ENCODE measurements at regions not wholly inside any gene's neighbourhood (a gene's known extent, or its start where the extent isn't known, plus 50 kb on each side); places are given as distances from the start of the nearest gene placed in this dataset.

DNA sequence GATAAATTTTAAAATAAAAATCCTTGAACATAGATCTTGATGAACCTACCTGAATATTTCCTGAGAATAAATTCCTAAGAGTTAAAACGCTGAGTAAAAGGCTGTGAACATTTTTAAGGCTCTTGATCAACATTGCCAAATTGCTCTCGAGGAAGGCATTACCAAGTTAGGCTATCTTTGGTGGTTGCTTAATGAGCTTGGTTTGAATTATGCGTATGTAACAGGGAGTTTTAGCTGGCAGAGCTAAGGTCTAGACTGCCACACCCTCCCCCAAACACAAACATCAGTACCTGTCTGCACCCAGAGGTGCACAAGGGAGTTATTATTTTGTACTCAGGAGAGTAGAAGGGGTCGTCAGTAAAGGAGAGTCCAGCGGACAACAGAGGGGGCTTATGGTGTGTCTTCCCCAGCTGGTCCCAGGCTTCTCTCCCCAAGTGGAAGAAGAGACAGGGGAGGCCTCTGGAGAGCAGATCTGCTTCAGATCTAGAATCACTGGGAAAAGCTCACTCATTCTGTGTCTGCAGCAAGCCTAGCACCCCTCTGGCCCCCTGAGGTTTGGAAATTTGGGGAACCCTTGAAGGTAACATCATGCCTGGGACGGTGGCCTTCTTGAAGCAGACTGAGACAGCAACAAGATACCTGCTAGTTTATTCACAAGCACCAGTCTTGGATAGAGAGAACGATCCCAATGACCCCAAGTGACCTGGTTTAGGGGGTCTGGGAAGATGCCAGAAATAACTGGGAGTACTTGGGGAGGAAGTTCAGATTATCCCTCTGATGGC, 197.2 kb upstream of the ID2 start:
- no peak overlapping the region for H3K4me3 ChIP-seq (ENCODE audit: low read depth, low read length)
- no peak for DNase-seq (ENCODE audit: low read depth)

DNA sequence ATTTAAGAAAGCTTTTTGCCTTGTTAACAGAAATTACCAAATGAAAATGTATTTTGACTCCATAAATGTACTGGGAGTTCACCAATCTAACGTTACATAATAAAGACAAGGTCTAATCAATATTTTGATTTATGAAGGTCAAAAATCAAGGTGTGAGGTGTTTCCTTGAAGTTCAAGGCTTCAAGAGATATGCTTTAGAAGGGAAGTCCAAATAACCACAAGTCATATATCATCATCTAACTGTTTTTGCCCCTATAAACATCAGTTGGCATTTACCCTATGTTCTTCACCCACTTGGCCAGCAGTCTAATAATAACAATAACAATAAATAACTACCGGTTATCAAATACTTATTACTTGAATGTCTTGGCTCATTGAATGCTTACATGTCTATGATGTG, 196.1 kb upstream of the ID2 start:
- no peak overlapping the region for H3K4me3 ChIP-seq (ENCODE audit: low read depth, low read length)
- no peak for DNase-seq (ENCODE audit: low read depth)

DNA sequence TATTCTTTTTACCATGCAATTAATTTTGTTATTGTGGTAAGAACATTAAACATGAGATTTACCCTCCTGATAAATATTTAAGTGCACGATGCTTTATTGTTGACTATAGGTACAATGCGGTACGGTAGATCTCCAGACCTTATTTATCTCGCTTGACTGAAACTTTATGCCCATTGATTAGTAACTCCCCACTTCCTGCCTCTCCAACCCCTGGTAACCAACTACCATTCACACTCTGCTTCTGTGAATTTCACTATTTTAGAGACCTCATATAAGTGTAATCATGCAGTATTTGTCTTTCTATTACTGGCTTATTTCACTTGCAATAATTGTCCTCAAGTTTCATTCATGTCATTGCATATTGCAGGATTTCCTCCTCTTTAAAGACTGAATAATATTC, 195.7 kb upstream of the ID2 start:
- H3K4me3 ChIP-seq (ENCODE audit: low read depth, low read length), result no peak overlapping the region
- DNase-seq (ENCODE audit: low read depth), result no peak

- no peak for DNase-seq (ENCODE audit: low read depth)
- no peak overlapping the region for H3K4me3 ChIP-seq (ENCODE audit: low read depth, low read length)
Measured at GRCh38 chr2:8487461-8487932, 194.4 kb upstream of the ID2 start.

DNA sequence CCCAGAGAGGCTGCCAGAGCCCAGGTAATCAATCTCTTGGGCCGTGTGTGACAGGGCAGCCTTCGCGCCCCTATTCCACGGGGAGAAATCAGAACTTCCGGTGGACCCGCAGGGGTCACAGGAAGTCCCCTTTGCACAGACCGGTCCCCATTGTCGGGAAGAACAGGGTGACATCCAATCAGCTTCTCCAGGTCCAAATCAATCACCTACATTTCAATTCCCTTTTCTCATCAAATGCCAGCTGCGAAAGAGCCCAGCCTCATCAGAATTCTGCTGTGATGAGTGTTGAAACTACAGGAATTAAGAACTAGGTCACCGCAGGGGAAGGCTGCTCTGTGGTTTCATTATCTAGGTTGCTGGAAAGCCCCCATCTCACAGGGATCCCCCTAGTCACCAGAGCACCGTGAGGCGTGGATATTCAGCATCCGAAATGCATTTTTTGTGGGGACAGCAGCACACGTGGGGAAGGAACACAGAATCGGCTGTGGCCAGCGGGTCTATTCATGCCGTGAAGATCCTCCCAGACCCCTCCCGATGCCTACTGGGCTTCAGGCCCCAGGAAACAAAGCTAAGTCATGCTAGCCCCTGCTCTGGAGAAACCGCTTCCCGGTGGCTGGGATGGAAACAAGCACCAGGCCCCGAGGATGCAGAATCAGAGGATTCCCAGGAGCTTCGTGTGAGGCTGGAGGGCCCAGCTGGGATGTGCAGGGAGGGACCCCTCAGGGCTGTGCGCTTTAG, 193.7 kb upstream of the ID2 start:
- no peak overlapping the region for H3K4me3 ChIP-seq (ENCODE audit: low read depth, low read length)
- no peak for DNase-seq (ENCODE audit: low read depth)

GRCh38 chr2:8489221-8489620, 192.6 kb upstream of the ID2 start:
- H3K4me3 ChIP-seq (ENCODE audit: low read depth, low read length), result no peak overlapping the region
- no peak for DNase-seq (ENCODE audit: low read depth)

GRCh38 chr2:8489751-8490150, 192.1 kb upstream of the ID2 start:
- no peak for DNase-seq (ENCODE audit: low read depth)
- H3K4me3 ChIP-seq (ENCODE audit: low read depth, low read length), result no peak overlapping the region

GRCh38 chr2:8490166-8490721, 191.6 kb upstream of the ID2 start:
- no peak for DNase-seq (ENCODE audit: low read depth)
- H3K4me3 ChIP-seq (ENCODE audit: low read depth, low read length), result no peak overlapping the region

DNA sequence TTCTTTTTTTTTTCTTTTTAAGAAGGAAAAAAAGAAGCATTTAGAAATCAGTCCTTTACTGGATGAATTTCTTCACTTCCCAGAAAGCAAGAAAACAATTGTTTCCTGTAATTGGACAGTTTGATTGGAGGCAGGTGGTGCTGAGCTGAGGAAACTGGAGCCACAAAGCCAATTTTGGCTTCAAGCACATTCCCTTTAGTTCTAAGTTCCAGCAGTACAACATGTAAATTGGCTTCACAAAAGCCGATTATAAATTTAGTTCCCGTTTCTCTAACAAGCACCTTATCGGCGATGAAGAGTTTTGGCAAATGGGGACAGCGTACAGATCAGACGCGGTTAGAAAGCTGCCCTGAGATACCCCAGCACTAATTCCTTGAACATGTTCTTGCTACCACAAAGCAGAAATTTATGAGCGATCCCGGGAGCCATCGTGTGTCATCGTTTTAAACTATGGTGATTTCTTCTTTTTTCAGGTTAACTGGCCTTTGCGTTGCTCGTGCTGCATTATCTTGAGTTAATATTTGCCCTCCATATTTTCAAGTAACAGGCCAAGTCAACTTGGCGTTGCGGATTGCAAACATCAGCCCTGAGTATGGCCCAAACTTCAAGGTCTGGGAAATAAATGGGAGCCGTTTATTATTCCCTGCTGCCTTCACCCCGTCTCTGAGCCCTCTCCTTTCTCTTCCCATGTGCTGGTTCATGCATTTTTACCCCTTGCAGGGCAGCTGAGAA, 190.4 kb upstream of the ID2 start:
- DNase-seq (ENCODE audit: low read depth), result no peak

GRCh38 chr2:8494151-8494550, 187.7 kb upstream of the ID2 start:
- H3K4me3 ChIP-seq (ENCODE audit: low read depth, low read length), result no peak overlapping the region
- DNase-seq (ENCODE audit: low read depth), result no peak

More for the DNA sequence above, 190.4 kb upstream of the ID2 start:
- no peak overlapping the region for H3K4me3 ChIP-seq (ENCODE audit: low read depth, low read length)

DNA sequence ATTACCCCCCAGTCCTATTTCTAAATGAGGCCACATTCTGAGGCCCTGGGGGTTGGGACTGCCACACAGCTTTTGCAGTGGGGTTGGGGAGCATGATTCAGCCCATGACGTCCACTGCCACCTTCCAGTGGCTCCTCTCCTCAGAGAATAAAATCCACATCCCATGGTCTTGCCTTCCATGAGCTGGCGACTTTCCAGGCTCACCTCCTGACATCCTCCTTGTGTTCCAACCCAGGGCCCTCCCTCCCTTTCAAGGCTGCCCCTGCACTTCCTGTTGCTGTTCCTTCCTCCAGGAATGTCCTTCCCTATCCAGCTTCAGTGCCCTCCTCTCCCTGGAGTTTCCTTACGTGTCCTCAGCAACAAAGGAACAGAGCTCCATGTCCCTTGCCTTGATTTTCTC, 187.3 kb upstream of the ID2 start:
- no peak overlapping the region for H3K4me3 ChIP-seq (ENCODE audit: low read depth, low read length)
- DNase-seq (ENCODE audit: low read depth), result no peak

DNA sequence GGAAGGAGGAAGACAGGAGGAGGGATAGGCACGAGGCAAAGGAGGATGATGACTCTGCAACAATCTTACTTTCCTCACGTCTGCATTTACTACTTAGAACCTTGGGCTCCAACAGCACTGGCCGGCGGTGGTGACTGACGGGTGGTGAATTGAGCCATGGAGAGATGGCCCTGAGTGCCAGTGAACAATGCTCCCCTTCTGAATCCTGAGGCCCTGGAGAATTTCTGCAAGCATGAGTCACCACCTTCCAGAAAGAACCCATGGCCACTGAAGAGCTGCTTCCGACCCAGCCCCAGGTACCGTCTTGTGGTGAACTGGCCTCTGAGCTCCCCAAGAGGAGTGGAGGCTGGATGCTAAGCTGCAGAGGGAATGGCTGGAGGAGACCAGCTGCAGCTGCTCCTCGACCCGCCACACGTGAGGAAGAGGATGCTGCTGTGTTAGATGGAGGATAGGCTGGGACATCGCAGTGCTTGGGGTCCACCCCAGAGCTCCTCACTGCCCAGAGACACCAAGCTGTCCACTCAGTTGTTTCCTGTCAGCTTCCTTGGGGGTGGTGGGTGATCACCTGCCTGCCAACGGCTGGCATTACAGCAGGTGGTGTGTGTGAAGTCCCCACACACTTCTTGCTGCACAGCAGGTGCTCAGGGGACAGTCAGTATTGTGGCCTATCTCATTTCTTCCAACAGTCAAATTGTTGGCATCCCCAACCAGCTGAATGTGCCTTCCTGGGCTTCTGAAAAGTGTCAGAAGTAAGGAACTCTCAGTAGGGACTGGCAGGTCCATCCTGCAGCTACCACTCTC, 186.5 kb upstream of the ID2 start:
- no peak overlapping the region for H3K4me3 ChIP-seq (ENCODE audit: low read depth, low read length)
- no peak for DNase-seq (ENCODE audit: low read depth)

GRCh38 chr2:8496079-8496478, 185.8 kb upstream of the ID2 start:
- H3K4me3 ChIP-seq (ENCODE audit: low read depth, low read length), result no peak overlapping the region
- DNase-seq (ENCODE audit: low read depth), result no peak

DNA sequence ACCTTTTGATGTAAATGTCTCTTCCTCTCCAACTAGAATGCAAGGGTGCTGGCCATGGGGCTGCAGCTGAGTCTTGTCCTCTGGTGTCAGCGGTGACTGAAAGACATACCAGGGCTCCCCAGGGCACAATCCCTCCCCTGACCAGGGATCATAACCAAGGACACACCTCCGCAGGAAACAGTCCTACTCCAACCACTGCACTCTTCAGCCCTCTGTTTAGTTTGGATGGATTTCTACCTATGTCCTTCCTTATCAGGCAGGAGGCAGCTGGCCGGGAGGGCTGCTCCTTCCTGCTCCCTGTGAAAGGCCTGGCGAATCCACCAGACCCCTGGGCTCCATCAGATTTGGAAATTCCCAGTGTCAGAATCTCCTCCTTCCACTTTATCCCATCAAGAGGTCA, 185.2 kb upstream of the ID2 start:
- no peak for DNase-seq (ENCODE audit: low read depth)
- H3K4me3 ChIP-seq (ENCODE audit: low read depth, low read length), result no peak overlapping the region

DNA sequence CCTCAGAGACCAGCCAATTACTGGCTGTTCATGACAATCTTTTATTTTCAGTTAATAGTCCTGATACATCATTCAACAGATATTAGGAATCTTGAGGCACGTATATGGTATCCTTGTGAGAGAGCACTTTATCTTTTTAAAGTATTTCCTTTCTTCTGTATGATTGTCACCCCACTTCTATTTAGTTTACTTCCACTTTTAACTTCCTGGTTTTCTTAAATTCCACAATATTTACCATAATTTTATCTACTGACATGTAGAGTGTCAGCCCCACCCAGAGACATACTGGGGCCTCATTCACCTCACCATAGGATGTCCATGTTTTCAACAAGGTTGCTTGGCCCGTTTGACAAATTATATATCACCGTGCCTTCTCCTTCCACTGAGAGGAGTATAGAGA, 182.9 kb upstream of the ID2 start:
- H3K4me3 ChIP-seq (ENCODE audit: low read depth, low read length), result no peak overlapping the region
- no peak for DNase-seq (ENCODE audit: low read depth)

DNA sequence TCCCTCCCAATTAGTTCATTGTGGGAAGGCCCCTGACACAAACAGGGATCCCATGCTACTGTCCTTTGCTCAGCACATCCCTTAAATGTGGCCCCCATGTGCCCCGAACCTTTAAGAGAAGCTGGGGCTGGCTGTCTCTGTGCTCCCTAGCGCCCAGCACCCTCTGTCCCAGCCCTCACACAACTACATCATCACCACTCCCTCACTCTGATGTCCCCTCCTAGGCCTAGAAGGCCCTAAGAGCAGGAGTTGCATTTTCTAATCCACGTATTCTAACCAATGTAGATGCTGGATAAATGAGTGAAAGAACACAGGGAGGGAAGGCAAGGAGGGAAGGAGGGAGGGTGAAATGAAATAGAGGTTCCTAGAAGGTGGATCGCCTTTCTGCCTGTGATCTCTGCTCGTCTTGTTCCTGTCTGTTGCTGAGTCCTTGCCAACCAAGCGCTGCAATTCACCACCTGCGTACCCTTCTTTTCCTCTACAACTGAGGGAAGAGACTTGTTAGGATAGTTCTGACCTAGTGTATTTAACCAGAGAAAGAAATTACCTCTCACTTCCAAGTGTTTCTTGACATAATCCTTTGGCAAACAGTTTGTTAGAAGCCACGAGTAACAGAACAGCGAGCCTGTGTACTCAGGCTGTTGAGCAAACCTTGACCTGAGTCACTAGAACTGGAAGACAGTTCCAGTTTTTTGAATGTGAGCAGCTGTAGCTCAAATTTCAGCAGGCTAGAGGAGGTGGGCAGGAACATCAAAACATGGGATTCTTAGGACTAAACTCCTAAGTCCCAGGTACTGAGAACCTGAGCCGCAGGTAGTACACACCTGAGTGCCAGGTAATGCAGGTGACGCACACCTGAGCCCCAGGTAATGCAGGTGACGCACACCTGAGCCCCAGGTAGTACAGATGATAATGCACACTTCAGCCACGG, 181.5 kb upstream of the ID2 start:
- no peak overlapping the region for H3K4me3 ChIP-seq (ENCODE audit: low read depth, low read length)
- DNase-seq (ENCODE audit: low read depth), result peak; percentile 6

- no peak overlapping the region for H3K4me3 ChIP-seq (ENCODE audit: low read depth, low read length)
Measured at GRCh38 chr2:8501061-8501720, 180.7 kb upstream of the ID2 start.

DNA sequence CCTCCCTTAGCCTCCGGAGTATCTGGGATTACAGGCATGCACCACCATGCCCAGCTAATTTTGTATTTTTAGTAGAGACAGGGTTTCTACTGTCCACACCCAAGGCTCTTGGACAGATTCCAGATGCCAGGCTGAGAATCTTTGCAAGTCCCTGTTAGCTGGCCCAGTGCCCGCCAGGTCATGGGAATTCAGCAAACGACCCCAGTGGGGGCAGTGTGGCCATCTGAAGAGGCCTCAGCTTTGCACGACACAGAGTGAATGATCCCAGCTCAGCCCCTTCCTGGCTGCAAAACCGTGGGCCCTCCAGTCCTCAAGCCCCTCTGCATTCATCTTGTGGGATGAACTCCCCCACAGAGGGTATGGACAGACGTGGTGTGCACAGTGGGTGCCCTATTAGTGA, 179.5 kb upstream of the ID2 start:
- no peak overlapping the region for H3K4me3 ChIP-seq (ENCODE audit: low read depth, low read length)
- DNase-seq (ENCODE audit: low read depth), result no peak

More at GRCh38 chr2:8501061-8501720, 180.7 kb upstream of the ID2 start:
- no peak for DNase-seq (ENCODE audit: low read depth)

Measured in skeletal muscle cell (primary cell).